DMS79 (cell line): ENCODE measurements at regions not wholly inside any gene's neighbourhood (a gene's known extent, or its start where the extent isn't known, plus 50 kb on each side); places are given as distances from the start of the nearest gene placed in this dataset.

Source experiments
- DNase-seq: peaks from one replicate; lab custom pipeline; 2025; lab: John Stamatoyannopoulos, UW

DNA sequence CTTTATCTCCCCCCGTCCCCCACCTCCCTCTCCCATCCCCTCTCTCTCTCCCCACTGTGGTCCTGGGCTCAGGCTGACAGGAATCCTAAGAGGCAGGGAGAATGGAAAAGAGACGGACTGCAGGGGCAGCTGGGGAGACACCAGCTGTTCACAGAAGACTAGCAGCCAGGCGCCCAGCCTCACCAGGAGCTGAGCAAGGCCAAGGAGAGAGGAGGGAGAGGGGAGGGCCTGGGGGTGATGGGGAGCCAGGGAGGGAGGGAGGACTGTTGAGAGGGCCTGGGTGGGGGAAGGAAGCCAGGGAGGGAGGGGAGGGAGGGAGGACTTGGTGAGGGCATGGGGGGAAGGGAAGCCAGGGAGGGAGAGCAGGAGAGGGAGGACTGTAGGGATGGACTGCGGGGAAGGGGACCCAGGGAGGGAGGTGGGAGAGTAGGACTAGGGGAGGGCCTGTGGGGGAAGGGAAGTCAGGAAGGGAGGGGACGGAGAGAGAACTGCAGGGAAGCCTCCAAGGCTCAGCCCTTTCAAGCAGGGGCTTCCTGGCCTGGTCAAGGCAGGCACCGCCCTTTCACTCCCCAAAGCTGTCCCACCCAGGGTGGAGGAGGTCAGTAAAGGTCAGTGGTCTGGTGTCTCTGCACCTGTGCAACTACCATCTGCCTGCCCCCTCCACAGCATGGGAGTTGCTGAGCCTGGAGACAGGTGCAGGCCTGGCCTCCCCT, 517.7 kb upstream of the MYT1L start:
- peak; percentile 67 for DNase-seq

DNA sequence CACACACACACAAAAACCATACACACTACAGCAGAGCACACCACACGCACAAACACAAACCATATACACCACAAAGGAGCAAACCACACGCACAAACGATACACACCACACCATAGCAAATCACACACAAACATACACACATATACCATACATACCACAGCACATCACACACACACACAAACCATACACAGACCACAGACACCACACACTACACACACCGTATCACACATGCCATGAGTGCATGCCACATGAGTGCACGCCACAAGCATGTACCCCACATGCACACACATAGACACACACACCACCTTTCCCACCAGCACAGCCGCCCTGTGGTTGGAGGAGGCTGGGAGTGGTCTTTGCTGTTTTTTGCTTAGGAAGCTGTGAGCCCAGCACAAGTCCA, 517.1 kb upstream of the MYT1L start:
- no peak for DNase-seq

- peak; percentile 80 for DNase-seq
Measured at GRCh38 chr2:2847209-2847676, 516.2 kb upstream of the MYT1L start.

DNA sequence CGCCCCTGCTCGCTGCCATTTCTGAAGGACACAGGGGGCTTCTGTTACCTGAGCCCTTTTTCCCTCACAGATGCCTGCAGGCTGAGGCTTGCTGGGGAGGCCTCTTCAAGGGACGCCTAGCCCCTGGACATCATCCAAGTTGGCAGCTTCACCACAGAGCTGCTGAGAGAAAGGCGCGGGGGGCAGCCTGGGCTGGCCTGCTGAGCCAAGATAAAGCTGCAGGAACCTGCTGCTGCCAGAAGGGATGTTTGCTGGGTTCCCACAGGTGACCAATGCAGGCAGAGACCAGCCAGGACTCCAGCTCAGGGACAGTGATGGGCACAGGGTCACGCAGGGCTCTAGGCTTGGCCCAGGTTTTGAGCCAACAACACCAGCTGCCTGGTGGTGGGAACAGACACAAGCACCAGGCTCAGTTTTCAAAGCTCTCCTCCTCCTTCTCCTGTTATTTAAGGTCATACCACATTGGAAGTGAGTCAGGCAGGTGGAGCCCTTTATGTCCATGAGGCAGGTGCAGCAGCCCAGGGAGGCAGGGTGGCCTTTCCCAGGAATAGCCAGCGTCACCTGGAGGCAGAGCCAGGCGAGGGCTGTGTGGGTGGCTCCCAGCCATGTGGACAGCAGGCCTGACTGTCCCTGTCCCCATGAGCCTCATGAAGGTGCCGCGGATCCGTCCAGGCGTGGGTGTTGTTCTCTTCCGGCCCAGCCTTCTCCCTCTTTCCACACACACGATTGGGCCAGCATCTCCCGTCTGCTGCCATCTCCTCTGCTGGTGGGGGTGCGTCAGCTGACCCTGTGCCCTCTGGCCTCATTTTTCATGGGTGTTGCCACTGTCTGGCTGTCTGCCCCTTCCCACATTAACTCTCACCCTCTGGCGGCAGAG, 515.5 kb upstream of the MYT1L start:
- DNase-seq = peak; percentile 99

- DNase-seq = no peak
Measured at GRCh38 chr2:2845806-2846315, 514.8 kb upstream of the MYT1L start.

DNA sequence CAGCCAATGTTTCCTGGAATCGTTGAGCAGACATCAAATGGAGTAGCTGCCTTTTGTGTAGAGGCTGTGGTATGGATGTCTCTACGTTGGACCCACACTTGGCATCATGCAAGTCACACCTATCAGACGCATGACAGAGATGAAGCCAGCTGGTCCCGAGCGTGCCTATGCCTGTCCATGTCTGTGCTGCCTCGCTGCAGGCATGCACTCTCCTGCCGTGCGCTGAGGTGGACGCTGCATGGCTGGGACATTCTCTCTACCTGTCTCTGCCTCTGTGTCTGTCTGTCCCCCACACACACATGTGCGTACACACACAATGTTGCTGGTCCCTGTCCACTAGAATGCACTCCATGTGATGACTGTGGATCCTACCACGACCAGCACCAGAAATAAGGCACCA, 514.2 kb upstream of the MYT1L start:
- peak; percentile 11 for DNase-seq

GRCh38 chr2:2843969-2844548, 513.0 kb upstream of the MYT1L start:
- no peak for DNase-seq

- no peak for DNase-seq
Measured at GRCh38 chr2:2842466-2842865, 511.4 kb upstream of the MYT1L start.

GRCh38 chr2:2840681-2841300, 509.7 kb upstream of the MYT1L start:
- DNase-seq = no peak

- DNase-seq = no peak
Measured at GRCh38 chr2:2839782-2840531, 508.9 kb upstream of the MYT1L start.

DNA sequence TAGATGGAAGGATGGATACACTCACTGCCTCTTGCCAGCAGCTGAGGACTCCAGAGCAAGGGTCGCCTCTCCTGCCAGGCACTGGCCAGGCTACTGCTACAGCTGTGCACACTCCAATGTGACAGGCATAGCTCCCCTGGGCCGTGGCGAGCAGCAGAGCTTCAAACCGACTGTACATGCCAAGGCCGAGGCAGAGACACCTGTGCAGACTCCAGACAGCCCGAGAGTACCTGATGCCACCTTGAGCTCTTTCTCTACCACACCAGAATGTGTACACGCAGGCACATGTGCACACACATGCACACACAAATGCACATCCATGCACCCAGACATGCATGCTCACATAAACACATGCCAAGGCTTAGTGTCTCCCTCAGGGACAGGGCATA, 508.3 kb upstream of the MYT1L start:
- no peak for DNase-seq

DNA sequence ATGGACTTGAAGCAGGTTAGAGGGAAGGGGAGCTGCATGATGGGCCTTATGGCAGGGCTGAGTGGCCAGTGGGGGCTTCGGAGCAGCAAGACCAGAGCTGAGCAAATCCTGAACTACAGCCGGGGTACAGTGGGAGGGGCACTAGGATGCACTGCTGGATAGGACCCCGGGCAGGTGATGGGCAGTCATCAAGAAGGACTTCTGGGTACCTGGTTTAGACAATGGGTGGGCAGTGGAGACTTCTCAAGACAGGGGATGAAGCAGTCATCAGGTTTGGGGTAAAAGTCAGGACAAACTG, 507.4 kb upstream of the MYT1L start:
- DNase-seq = no peak

DNA sequence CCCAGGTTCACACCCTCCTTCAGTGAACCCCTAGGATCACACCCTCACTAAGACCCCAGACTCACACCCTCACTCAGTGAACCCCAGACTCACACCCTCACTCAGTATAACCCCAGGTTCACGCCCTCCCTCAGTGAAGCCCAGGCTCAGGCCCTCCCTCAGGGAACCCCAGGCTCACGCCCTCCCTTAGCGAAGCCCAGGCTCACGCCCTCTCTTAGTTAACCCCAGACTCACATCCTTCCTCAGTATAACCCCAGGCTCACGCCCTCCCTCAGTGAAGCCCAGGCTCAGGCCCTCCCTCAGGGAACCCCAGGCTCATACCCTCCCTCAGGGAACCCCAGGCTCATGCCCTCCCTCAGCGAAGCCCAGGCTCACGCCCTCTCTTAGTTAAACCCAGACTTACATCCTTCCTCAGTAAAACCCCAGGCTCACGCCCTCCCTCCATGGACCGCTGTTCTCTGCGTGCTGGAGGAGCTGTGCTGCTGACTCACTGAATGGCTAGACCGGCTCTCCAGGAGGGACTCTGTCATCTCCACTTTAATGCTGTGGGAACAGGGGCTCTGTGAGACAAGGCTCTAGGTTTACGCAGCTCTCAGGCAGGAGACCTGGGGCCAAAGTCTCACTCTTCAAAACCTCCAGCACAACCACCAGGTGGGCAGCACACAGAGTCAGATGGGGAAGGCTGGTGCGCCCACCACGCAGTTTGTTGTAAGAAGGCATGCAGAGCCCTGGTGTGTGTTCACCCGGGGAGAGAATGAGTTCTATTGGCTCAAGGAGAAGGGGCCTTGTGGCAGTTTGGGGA, 506.9 kb upstream of the MYT1L start:
- no peak for DNase-seq

- DNase-seq = no peak
Measured at GRCh38 chr2:2836343-2837070, 505.4 kb upstream of the MYT1L start.

DNA sequence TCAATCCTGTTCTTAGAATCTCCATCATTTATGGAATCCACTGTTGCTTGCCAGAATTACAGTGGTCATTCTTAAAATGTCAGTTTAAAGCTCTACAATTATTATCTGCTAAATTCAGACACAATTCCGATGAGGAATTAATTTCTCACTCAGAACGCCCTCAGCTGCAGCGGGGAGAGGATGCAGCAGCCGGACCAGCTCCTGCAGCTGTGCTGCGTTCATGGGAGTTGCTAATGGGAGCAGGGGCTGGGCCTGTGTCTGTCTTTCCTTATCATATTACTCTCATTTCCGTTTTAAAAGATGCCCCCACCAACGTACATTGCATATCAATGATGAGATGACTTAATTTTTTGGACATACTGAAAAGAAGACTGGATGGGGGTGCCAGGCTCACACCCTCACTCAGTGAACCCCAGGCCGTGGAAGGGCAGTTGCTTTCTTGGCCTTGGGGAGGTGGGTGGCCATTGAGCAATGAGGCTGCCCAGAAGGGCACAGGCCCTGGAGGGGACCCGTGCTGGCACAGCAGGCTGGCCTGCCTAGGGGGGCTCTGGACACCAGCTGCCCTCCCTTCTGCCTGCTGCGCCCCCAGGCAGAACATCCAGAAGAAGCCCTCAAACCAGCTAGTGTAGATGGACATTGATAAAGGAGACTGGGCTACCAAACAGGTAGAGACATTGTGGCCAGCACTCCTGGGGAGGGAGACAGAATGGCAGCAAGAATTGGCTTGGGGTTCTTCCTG, 503.6 kb upstream of the MYT1L start:
- DNase-seq = no peak

- no peak for DNase-seq
Measured at GRCh38 chr2:2834105-2834504, 503.0 kb upstream of the MYT1L start.

- no peak for DNase-seq
Measured at GRCh38 chr2:2832657-2833056, 501.6 kb upstream of the MYT1L start.

- DNase-seq = no peak
Measured at GRCh38 chr2:2831633-2832032, 500.6 kb upstream of the MYT1L start.

DNA sequence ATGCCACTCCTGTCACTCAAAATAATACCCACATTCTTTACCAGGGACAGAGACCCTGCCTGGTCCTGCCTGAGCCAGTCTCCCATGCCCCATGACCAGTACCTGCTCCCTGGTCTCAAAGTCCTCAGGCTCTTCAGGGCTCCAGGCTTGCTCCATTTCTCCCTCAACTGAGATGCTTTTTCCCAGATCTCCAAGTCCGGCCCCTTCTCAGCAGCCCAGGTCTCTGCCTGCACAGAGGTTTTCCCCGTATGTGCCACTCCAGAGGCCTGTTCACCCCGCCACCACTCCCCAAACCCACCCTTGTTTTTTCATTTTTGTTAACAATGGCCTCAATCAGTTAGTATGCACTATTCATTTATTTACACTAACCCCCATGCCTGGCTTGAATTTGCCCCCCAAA, 499.5 kb upstream of the MYT1L start:
- no peak for DNase-seq
